OCI-LY3 (cell line): ENCODE measurements at regions not wholly inside any gene's neighbourhood (a gene's known extent, or its start where the extent isn't known, plus 50 kb on each side); places are given as distances from the start of the nearest gene placed in this dataset.

ENCODE experiments used
- H2AFZ ChIP-seq: fragments of 200-600, 300-600 bp; shearing (Covaris generic); 2 replicates; pipeline ENCODE4 v1.6.0; 2014; ENCODE audit warnings: antibody characterized with exemption, low read depth, low read length
- H3K27ac ChIP-seq: fragments of 200-600, 300-600 bp; sonication (generic); 2 replicates; pipeline ENCODE4 v1.5.1; 2014; ENCODE audit warnings: mild to moderate bottlenecking, low read length, moderate library complexity, mixed read lengths
- H3K27me3 ChIP-seq: fragments of 200-600, 300-600 bp; sonication (generic); 2 replicates; pipeline ENCODE4 v1.6.1; 2014; ENCODE audit warnings: low read depth, low read length, mixed read lengths
- H3K36me3 ChIP-seq: fragments of 200-600, 300-600 bp; sonication (generic); replicated peaks from 2 replicates; pipeline ENCODE3; 2014; ENCODE audit warnings: low read depth, low read length, mixed read lengths
- H3K4me1 ChIP-seq: fragments of 300-600, 200-600 bp; sonication (generic); 2 replicates; pipeline ENCODE4 v1.6.1; 2014; ENCODE audit warnings: low read length, mixed read lengths
- H3K4me2 ChIP-seq: fragments of 200-600, 300-600 bp; sonication (generic); 2 replicates; pipeline ENCODE4 v1.6.1; 2014; ENCODE audit warnings: low read length, mixed read lengths
- H3K4me3 ChIP-seq: fragments of 300-600, 200-600 bp; sonication (generic); 2 replicates; pipeline ENCODE4 v1.5.1; 2014; ENCODE audit warnings: antibody characterized with exemption, mild to moderate bottlenecking, low read length, moderate library complexity
- H3K79me2 ChIP-seq: fragments of 300-600, 200-600 bp; shearing (Covaris generic); 2 replicates; pipeline ENCODE4 v1.6.1; 2014; ENCODE audit warnings: mild to moderate bottlenecking, low read length, mixed read lengths
- H3K9ac ChIP-seq: fragments of 300-600, 200-600 bp; shearing (Covaris generic); 2 replicates; pipeline ENCODE4 v1.6.0; 2014; ENCODE audit warnings: mild to moderate bottlenecking, low read length, moderate library complexity
- H3K9me3 ChIP-seq: fragments of 200-600, 300-600 bp; shearing (Covaris generic); 2 replicates; pipeline ENCODE4 v1.6.1; 2014; ENCODE audit warnings: low read length, mixed read lengths; ENCODE audit not compliant: insufficient read depth
- H4K20me1 ChIP-seq: fragments of 200-600, 300-600 bp; sonication (generic); 2 replicates; pipeline ENCODE4 v1.6.1; 2016; ENCODE audit warnings: low read length, mixed read lengths; ENCODE audit not compliant: insufficient read depth
- CTCF ChIP-seq: fragments of 200-600, 300-600 bp; sonication (generic); IDR thresholded peaks from 2 replicates; pipeline ENCODE4 v1.5.1; 2014; ENCODE audit warnings: antibody characterized with exemption, low read length, low read depth
- EZH2phosphoT487 ChIP-seq: fragments of 200-600 bp; shearing (Covaris generic); IDR thresholded peaks from 2 replicates; pipeline ENCODE4 v1.6.1; 2018; ENCODE audit warnings: antibody characterized with exemption, mixed run types, low read depth

GRCh38 chr2:226127682-226128081, 671.9 kb downstream of the IRS1 start:
- Histone ChIP-seq H4K20me1 (no peaks in the 10 kb centered on the region), H2AFZ (no peak overlapping the region), H3K4me3 (no peak overlapping the region), H3K4me2 (no peak overlapping the region), H3K9me3 (no peaks in the 10 kb centered on the region), H3K9ac (no peak overlapping the region), H3K79me2 (no peaks in the 10 kb centered on the region), H3K27me3 (no peaks in the 10 kb centered on the region), H3K36me3 (no peaks in the 10 kb centered on the region), H3K4me1 (no peaks in the 10 kb centered on the region), H3K27ac (no peak overlapping the region)
- TF ChIP-seq EZH2phosphoT487 = no peak
- TF ChIP-seq CTCF = no peak

GRCh38 chr2:226126104-226126503, 673.5 kb downstream of the IRS1 start:
- Histone ChIP-seq H4K20me1 (no peaks in the 10 kb centered on the region), H3K36me3 (no peaks in the 10 kb centered on the region), H3K4me3 (no peak overlapping the region), H3K27ac (no peak overlapping the region), H3K4me2 (no peak overlapping the region), H2AFZ (no peak overlapping the region), H3K79me2 (no peaks in the 10 kb centered on the region), H3K27me3 (no peaks in the 10 kb centered on the region), H3K9me3 (no peaks in the 10 kb centered on the region), H3K9ac (no peak overlapping the region), H3K4me1 (no peaks in the 10 kb centered on the region)
- TF ChIP-seq EZH2phosphoT487 (no peak), CTCF (no peak)

GRCh38 chr2:226125176-226125883, 674.3 kb downstream of the IRS1 start:
- Histone ChIP-seq H3K36me3 (no peaks in the 10 kb centered on the region), H3K27me3 (no peaks in the 10 kb centered on the region), H4K20me1 (no peaks in the 10 kb centered on the region), H3K4me1 (no peaks in the 10 kb centered on the region), H3K27ac (no peak overlapping the region), H3K9ac (no peak overlapping the region), H2AFZ (no peak overlapping the region), H3K79me2 (no peaks in the 10 kb centered on the region), H3K4me2 (no peak overlapping the region), H3K4me3 (no peak overlapping the region), H3K9me3 (no peaks in the 10 kb centered on the region)
- TF ChIP-seq EZH2phosphoT487 = no peak
- no peak for TF ChIP-seq CTCF

GRCh38 chr2:226124548-226125011, 675.0 kb downstream of the IRS1 start:
- TF ChIP-seq CTCF (no peak), EZH2phosphoT487 (no peak)
- Histone ChIP-seq H3K36me3 (no peaks in the 10 kb centered on the region), H4K20me1 (no peaks in the 10 kb centered on the region), H3K79me2 (no peaks in the 10 kb centered on the region), H3K27me3 (no peaks in the 10 kb centered on the region), H3K4me1 (no peaks in the 10 kb centered on the region), H3K4me3 (no peak overlapping the region), H3K9me3 (no peaks in the 10 kb centered on the region), H3K9ac (no peak overlapping the region), H3K4me2 (no peak overlapping the region), H2AFZ (no peak overlapping the region), H3K27ac (no peak overlapping the region)
